Esophagus squamous epithelium (tissue), 4 donors: ENCODE measurements at regions not wholly inside any gene's neighbourhood (a gene's known extent, or its start where the extent isn't known, plus 50 kb on each side); places are given as distances from the start of the nearest gene placed in this dataset.

ENCODE experiments used
- POLR2A ChIP-seq, 4 donors: fragments of 450-650 bp; IDR thresholded peaks; one replicate each; pipeline ENCODE4 v1.6.1; 2017; ENCODE audit warnings: antibody characterized with exemption in 4 of 4, mild to moderate bottlenecking in 4 of 4, moderate library complexity in 3 of 4
- TF ChIP-seq, protein P1 (sequence below), 6 experiments: fragments of 450-650 bp in 4 of 6; fragments of 200-600 bp in 2 of 6; sonication (generic) in 2 of 6; IDR thresholded peaks; one replicate each; pipeline ENCODE4 v1.5.1; 2016 to 2019; ENCODE audit warnings: antibody characterized with exemption in 6 of 6, mild to moderate bottlenecking in 4 of 6, moderate library complexity in 4 of 6

DNA sequence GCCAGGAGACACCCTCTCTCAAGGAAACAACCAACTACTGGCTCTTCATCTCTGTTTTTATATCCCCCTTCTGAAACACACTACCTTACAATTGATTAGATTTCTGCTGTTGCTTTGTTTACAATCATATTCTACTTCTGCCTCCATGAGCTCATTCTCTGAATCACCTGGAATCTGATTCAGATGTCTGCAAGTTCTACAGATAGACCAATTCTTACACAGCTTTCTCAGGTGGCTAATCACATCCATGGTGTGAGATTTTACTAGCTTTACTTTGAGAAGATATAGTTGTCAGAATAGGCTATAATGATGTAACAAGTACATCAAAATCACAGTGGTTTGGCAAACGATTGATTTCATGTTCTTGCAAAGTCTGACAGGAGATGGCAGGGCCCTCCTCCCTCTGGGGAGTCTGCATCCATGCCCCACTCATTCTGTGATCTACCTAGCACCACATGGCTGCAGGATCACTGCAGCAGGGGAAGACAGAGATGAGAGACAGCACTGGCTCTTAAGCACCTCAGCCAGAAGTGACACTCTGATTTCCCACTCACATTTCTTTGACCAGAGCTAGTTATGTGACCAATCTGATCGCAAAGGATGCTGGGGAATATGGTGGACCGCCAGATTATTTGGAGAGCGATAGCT is 243.7 kb downstream of the FOXO1 start:
- TF ChIP-seq, protein P1, sequence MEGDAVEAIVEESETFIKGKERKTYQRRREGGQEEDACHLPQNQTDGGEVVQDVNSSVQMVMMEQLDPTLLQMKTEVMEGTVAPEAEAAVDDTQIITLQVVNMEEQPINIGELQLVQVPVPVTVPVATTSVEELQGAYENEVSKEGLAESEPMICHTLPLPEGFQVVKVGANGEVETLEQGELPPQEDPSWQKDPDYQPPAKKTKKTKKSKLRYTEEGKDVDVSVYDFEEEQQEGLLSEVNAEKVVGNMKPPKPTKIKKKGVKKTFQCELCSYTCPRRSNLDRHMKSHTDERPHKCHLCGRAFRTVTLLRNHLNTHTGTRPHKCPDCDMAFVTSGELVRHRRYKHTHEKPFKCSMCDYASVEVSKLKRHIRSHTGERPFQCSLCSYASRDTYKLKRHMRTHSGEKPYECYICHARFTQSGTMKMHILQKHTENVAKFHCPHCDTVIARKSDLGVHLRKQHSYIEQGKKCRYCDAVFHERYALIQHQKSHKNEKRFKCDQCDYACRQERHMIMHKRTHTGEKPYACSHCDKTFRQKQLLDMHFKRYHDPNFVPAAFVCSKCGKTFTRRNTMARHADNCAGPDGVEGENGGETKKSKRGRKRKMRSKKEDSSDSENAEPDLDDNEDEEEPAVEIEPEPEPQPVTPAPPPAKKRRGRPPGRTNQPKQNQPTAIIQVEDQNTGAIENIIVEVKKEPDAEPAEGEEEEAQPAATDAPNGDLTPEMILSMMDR (IDR thresholded peaks at IDR 0.05), result no peak
- no peak for TF ChIP-seq POLR2A (IDR thresholded peaks at IDR 0.05)
